ENCODE measurements at regions not wholly inside any gene's neighbourhood (a gene's known extent, or its start where the extent isn't known, plus 50 kb on each side); places are given as distances from the start of the nearest gene placed in this dataset.

DNA sequence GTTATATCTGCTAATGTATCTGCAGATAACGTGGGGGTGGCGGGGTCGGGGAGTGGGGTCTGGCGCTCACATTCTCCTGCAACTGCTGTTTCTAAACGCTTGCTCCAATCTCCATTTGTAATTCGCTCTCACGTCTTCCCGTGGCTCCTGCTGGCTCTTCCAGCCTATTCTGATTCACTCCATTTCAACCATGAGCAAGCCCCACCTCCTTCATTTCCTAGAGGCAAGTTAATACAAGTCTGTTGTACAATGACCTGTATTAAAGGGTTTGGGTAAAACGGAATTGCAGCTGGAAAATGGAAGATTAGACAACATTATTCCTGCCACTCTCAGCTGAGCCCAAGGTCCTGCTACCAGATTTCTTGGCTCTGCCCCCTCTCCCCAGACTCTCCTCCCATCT, 132.3 kb downstream of the CSNK2A3 start:
- Histone ChIP-seq H3K4me1 (replicated peaks in 1 of 4; ENCODE audit: control insufficient read depth in 3 of 4, insufficient read depth in 4 of 4, low read length in 3 of 4) (no peaks in the 10 kb centered on the region), H3K27me3 (replicated peaks in 1 of 4; ENCODE audit: control insufficient read depth in 3 of 4, extremely low read depth in 1 of 4, insufficient read depth in 3 of 4, low read length in 3 of 4) (no peaks in the 10 kb centered on the region; a peak in 2 of 7 replicates), H3K4me3 (ENCODE audit: extremely low read depth in 1 of 4, insufficient read depth in 2 of 4, low read depth in 3 of 4, low read length in 4 of 4) (no peak overlapping the region), H2AK5ac (ENCODE audit: low read depth, low read length) (no peak overlapping the region), H4K8ac (ENCODE audit: extremely low read depth, insufficient read depth, low read length) (no peak overlapping the region), H3K9ac (replicated peaks in 1 of 4; ENCODE audit: extremely low read depth in 1 of 4, low read depth in 3 of 4, low read length in 3 of 4) (no peak overlapping the region), H3K27ac (ENCODE audit: low read depth, low read length) (no peak overlapping the region), H4K20me1 (replicated peaks in 1 of 2; ENCODE audit: control insufficient read depth in 1 of 2, insufficient read depth in 2 of 2, low read length in 2 of 2) (no peaks in the 10 kb centered on the region), H2BK120ac (replicated peaks; ENCODE audit: low read depth, low read length) (no peak overlapping the region), H3K4me2 (ENCODE audit: insufficient read depth in 1 of 2, low read depth in 2 of 2, low read length in 2 of 2) (no peak overlapping the region), H2AFZ (ENCODE audit: low read length) (peak overlapping the region; percentile 58; the same call in 1 of the 2 replicates), H2BK12ac (ENCODE audit: low read depth, low read length) (no peak overlapping the region), H3K79me2 (ENCODE audit: control insufficient read depth in 1 of 2, insufficient read depth in 2 of 2, low read length in 2 of 2) (no peaks in the 10 kb centered on the region), H3K56ac (replicated peaks; ENCODE audit: insufficient read length, low read depth, low read length) (no peak overlapping the region), H4K5ac (ENCODE audit: insufficient read length, low read depth, low read length) (no peak overlapping the region), H2BK5ac (ENCODE audit: low read depth, low read length) (no peak overlapping the region), H4K91ac (replicated peaks; ENCODE audit: insufficient read length, low read length) (no peak overlapping the region), H3K9me3 (ENCODE audit: insufficient read depth in 2 of 2, low read depth in 1 of 2, low read length in 1 of 2) (no peaks in the 10 kb centered on the region), H3K36me3 (ENCODE audit: control insufficient read depth in 2 of 4, insufficient read depth in 4 of 4, low read length in 3 of 4) (no peaks in the 10 kb centered on the region), H2BK15ac (ENCODE audit: low read length) (no peak overlapping the region), H3K23me2 (ENCODE audit: low read depth, low read length) (no peaks in the 10 kb centered on the region), H3K79me1 (ENCODE audit: low read depth, low read length) (no peaks in the 10 kb centered on the region), H3K18ac (ENCODE audit: extremely low read depth, low read length) (no peak overlapping the region), H3K23ac (ENCODE audit: insufficient read length) (no peak overlapping the region), H3K4ac (replicated peaks; ENCODE audit: insufficient read length, low read depth, low read length) (no peak overlapping the region), H3K14ac (ENCODE audit: insufficient read length) (no peak overlapping the region), H2BK20ac (ENCODE audit: low read length) (no peak overlapping the region)
- DNase-seq (ENCODE audit: low read depth in 1 of 2, low spot score in 2 of 2) (no peak), FAIRE-seq (no peak)
- ChIA-PET CTCF (ENCODE audit: partially characterized antibody) (interaction anchor here (0.8 to 6.6 kb wide), 3 partner anchors 11 to 404 kb away, joined by 3 to 82 read pairs (median 3); no protein-coding TSS in a partner anchor), POLR2A (ENCODE audit: partially characterized antibody) (no interaction called here)
- no peak for TF ChIP-seq POLR2AphosphoS5 (IDR thresholded peaks at IDR 0.05; ENCODE audit: low read depth, low read length)
- no peak for TF ChIP-seq SP2 (IDR thresholded peaks at IDR 0.05; ENCODE audit: low read length)
- WGBS, 2 experiments (ENCODE audit: extremely low coverage in 1 of 2, insufficient coverage in 1 of 2, insufficient read length in 1 of 2, insufficient replicate concordance in 2 of 2, low coverage in 1 of 2, low lambda C conversion rate in 2 of 2, missing lambda C conversion rate in 1 of 2): 79% methylated on average over 9 of the region's 9 CpGs; no CpG with 5 or more reads in 1 of the 2 experiments

Measured in H1 (cell line).